Activated CD8-positive, alpha-beta memory T cell treated with anti-CD3 and anti-CD28 coated beads, Interleukin-2, amount 10 ng/mL, durations not matched to agents 7 days and 5 days (primary cell): ENCODE measurements at regions not wholly inside any gene's neighbourhood (a gene's known extent, or its start where the extent isn't known, plus 50 kb on each side); places are given as distances from the start of the nearest gene placed in this dataset.

ENCODE experiments used
- ATAC-seq: fragments of 150-1000 bp; cut with Tn5 transposase; one replicate; pipeline ENCODE4 v1.10.0; 2021; ENCODE audit warnings: moderate library complexity
- CTCF ChIA-PET: fragments of 350-600 bp; sonication (Branson Sonifier 250); formaldehyde crosslinking; loops from one replicate; lab custom pipeline; 2021; ENCODE audit warnings: antibody characterized with exemption; lab: Charles Lee
- DNase-seq: peaks from one replicate; pipeline ENCODE4 v3.0.0-alpha.2; 2020
- H3K27ac Mint-ChIP-seq: one replicate; pipeline ENCODE4 v1.8.0; 2021; ENCODE audit warnings: mild to moderate bottlenecking, mixed read lengths
- H3K27me3 Mint-ChIP-seq: one replicate; pipeline ENCODE4 v1.8.0; 2021; ENCODE audit warnings: mixed read lengths
- H3K36me3 Mint-ChIP-seq: one replicate; pipeline ENCODE4 v1.8.0; 2021; ENCODE audit warnings: mild to moderate bottlenecking, mixed read lengths
- H3K4me1 Mint-ChIP-seq: one replicate; pipeline ENCODE4 v1.8.0; 2021; ENCODE audit warnings: mixed read lengths
- H3K4me3 Mint-ChIP-seq: one replicate; pipeline ENCODE4 v1.8.0; 2021; ENCODE audit warnings: mild to moderate bottlenecking, moderate library complexity, mixed read lengths
- H3K9me3 Mint-ChIP-seq: one replicate; pipeline ENCODE4 v1.8.0; 2022; ENCODE audit warnings: low read depth, mixed read lengths

GRCh38 chr9:129282731-129283211 is 104.7 kb upstream of the IER5L start:
- no peaks in the 10 kb centered on the region for H3K36me3 Mint-ChIP-seq
- no peak overlapping the region for H3K27ac Mint-ChIP-seq
- DNase-seq (no peak), ATAC-seq (no peak)
- CTCF ChIA-PET = no interaction called here
- no peaks in the 10 kb centered on the region for H3K4me1 Mint-ChIP-seq
- H3K9me3 Mint-ChIP-seq = no peaks in the 10 kb centered on the region
- H3K4me3 Mint-ChIP-seq = no peak overlapping the region
- H3K27me3 Mint-ChIP-seq = no peaks in the 10 kb centered on the region

- peak; percentile 28 for DNase-seq
- no peak overlapping the region for H3K4me3 Mint-ChIP-seq
- no peaks in the 10 kb centered on the region for H3K36me3 Mint-ChIP-seq
- H3K4me1 Mint-ChIP-seq = no peaks in the 10 kb centered on the region
- no peak overlapping the region for H3K27ac Mint-ChIP-seq
- H3K27me3 Mint-ChIP-seq = no peaks in the 10 kb centered on the region
- no peaks in the 10 kb centered on the region for H3K9me3 Mint-ChIP-seq
- ATAC-seq = no peak
- CTCF ChIA-PET = no interaction called here
These were observed 104.2 kb upstream of the IER5L start for GRCh38 chr9:129282272-129282671.

GRCh38 chr9:129281506-129282145 is 103.6 kb upstream of the IER5L start:
- ATAC-seq (no peak), DNase-seq (peak; percentile 31)
- Mint-ChIP-seq H3K36me3 (no peaks in the 10 kb centered on the region), H3K27me3 (no peaks in the 10 kb centered on the region), H3K27ac (no peak overlapping the region), H3K4me1 (no peaks in the 10 kb centered on the region), H3K4me3 (no peak overlapping the region), H3K9me3 (no peaks in the 10 kb centered on the region)
- CTCF ChIA-PET = no interaction called here

- Mint-ChIP-seq H3K27me3 (peaks cover 2% of the 10 kb centered on the region), H3K4me1 (no peaks in the 10 kb centered on the region), H3K4me3 (no peak overlapping the region), H3K36me3 (no peaks in the 10 kb centered on the region), H3K27ac (no peak overlapping the region), H3K9me3 (no peaks in the 10 kb centered on the region)
- DNase-seq (peak; percentile 38), ATAC-seq (no peak)
- CTCF ChIA-PET = no interaction called here
These were observed 102.7 kb upstream of the IER5L start for GRCh38 chr9:129280623-129281271.

GRCh38 chr9:129280236-129280622 is 102.2 kb upstream of the IER5L start:
- ATAC-seq (no peak), DNase-seq (no peak)
- Mint-ChIP-seq H3K36me3 (no peaks in the 10 kb centered on the region), H3K9me3 (no peaks in the 10 kb centered on the region), H3K27me3 (peaks cover 6% of the 10 kb centered on the region), H3K27ac (no peak overlapping the region), H3K4me1 (no peaks in the 10 kb centered on the region), H3K4me3 (no peak overlapping the region)
- CTCF ChIA-PET = no interaction called here

- Mint-ChIP-seq H3K27ac (no peak overlapping the region), H3K36me3 (no peaks in the 10 kb centered on the region), H3K4me1 (no peaks in the 10 kb centered on the region), H3K4me3 (no peak overlapping the region), H3K27me3 (peaks cover 9% of the 10 kb centered on the region), H3K9me3 (no peaks in the 10 kb centered on the region)
- CTCF ChIA-PET = no interaction called here
- ATAC-seq = no peak
- peak; percentile 31 for DNase-seq
These were observed 100.6 kb upstream of the IER5L start for GRCh38 chr9:129278391-129279237.

GRCh38 chr9:129276486-129277230 is 98.6 kb upstream of the IER5L start:
- Mint-ChIP-seq H3K9me3 (no peaks in the 10 kb centered on the region), H3K4me3 (no peak overlapping the region), H3K36me3 (no peaks in the 10 kb centered on the region), H3K4me1 (peaks cover 11% of the 10 kb centered on the region), H3K27ac (no peak overlapping the region), H3K27me3 (peaks cover 19% of the 10 kb centered on the region)
- DNase-seq (peak; percentile 19), ATAC-seq (no peak)
- CTCF ChIA-PET = interaction anchor here (0.7 to 1.7 kb wide), 4 partner anchors 15 to 134 kb away, joined by 3 to 5 read pairs (median 3); no protein-coding TSS in a partner anchor

GRCh38 chr9:129275626-129276247 is 97.7 kb upstream of the IER5L start:
- peak; percentile 27 for DNase-seq

GRCh38 chr9:129273941-129274684 is 96.1 kb upstream of the IER5L start:
- Mint-ChIP-seq H3K4me1 (peaks cover 32% of the 10 kb centered on the region), H3K27ac (no peak overlapping the region), H3K27me3 (peaks cover 19% of the 10 kb centered on the region), H3K4me3 (no peak overlapping the region), H3K36me3 (no peaks in the 10 kb centered on the region), H3K9me3 (no peaks in the 10 kb centered on the region)
- CTCF ChIA-PET = interaction anchor here (1.1 kb wide), 1 partner anchor 35 kb away, joined by 4 read pairs; no protein-coding TSS in a partner anchor
- peak; percentile 33 for DNase-seq
- no peak for ATAC-seq

More at GRCh38 chr9:129275626-129276247, 97.7 kb upstream of the IER5L start:
- Mint-ChIP-seq H3K4me1 (peaks cover 21% of the 10 kb centered on the region), H3K27me3 (peaks cover 19% of the 10 kb centered on the region), H3K27ac (no peak overlapping the region), H3K9me3 (no peaks in the 10 kb centered on the region), H3K4me3 (no peak overlapping the region), H3K36me3 (no peaks in the 10 kb centered on the region)
- CTCF ChIA-PET = interaction anchor here (1.2 to 1.7 kb wide), 2 partner anchors 101 to 133 kb away, joined by 3 to 5 read pairs; no protein-coding TSS in a partner anchor
- no peak for ATAC-seq

- ATAC-seq (no peak), DNase-seq (peak; percentile 34)
- Mint-ChIP-seq H3K36me3 (no peaks in the 10 kb centered on the region), H3K27ac (no peak overlapping the region), H3K9me3 (no peaks in the 10 kb centered on the region), H3K4me1 (peaks cover 35% of the 10 kb centered on the region), H3K27me3 (peaks cover 19% of the 10 kb centered on the region), H3K4me3 (no peak overlapping the region)
- CTCF ChIA-PET = interaction anchor here (1.0 to 1.1 kb wide), 2 partner anchors 13 to 35 kb away, joined by 3 to 4 read pairs; no protein-coding TSS in a partner anchor
These were observed 95.3 kb upstream of the IER5L start for GRCh38 chr9:129273136-129273895.

GRCh38 chr9:129272348-129273025 is 94.4 kb upstream of the IER5L start:
- Mint-ChIP-seq H3K27me3 (peaks cover 19% of the 10 kb centered on the region), H3K27ac (no peak overlapping the region), H3K4me1 (peaks cover 35% of the 10 kb centered on the region), H3K4me3 (no peak overlapping the region), H3K36me3 (no peaks in the 10 kb centered on the region), H3K9me3 (no peaks in the 10 kb centered on the region)
- CTCF ChIA-PET = interaction anchor here (0.8 to 1.1 kb wide), 3 partner anchors 14 to 352 kb away, joined by 3 to 4 read pairs (median 3); no protein-coding TSS in a partner anchor
- peak; percentile 25 for DNase-seq
- ATAC-seq = no peak
